HepG2 (cell line): ENCODE measurements at regions not wholly inside any gene's neighbourhood (a gene's known extent, or its start where the extent isn't known, plus 50 kb on each side); places are given as distances from the start of the nearest gene placed in this dataset.

Experiments
- ATF5 ChIP-seq: sonication (generic); formaldehyde crosslinking; IDR thresholded peaks from 2 replicates; pipeline ENCODE4 v1.4.0; 2020; ENCODE audit warnings: mild to moderate bottlenecking, low read depth, missing genetic modification reagents
- ATRX ChIP-seq: sonication (generic); formaldehyde crosslinking; IDR thresholded peaks from 2 replicates; pipeline ENCODE4 v1.4.0; 2020; ENCODE audit warnings: missing genetic modification reagents, borderline replicate concordance
- BHLHE40 ChIP-seq: IDR thresholded peaks from 2 replicates; pipeline ENCODE4 v1.6.1; 2011; ENCODE audit warnings: low read length, improper control_type of control experiment
- FOXK1 ChIP-seq: sonication (generic); formaldehyde crosslinking; IDR thresholded peaks from 2 replicates; pipeline ENCODE4 v1.4.0; 2020; ENCODE audit warnings: low read depth, missing genetic modification reagents, borderline replicate concordance
- FOXP4 ChIP-seq: sonication (generic); formaldehyde crosslinking; IDR thresholded peaks from 2 replicates; pipeline ENCODE4 v1.4.0; 2020; ENCODE audit warnings: missing genetic modification reagents
- KDM3A ChIP-seq: IDR thresholded peaks from 2 replicates; pipeline ENCODE4 v1.6.1; 2018; ENCODE audit warnings: low read depth, missing compliant biosample characterization
- MAX ChIP-seq: IDR thresholded peaks from 2 replicates; pipeline ENCODE4 v1.6.1; 2012; ENCODE audit warnings: inconsistent platforms
- RELA ChIP-seq: sonication (generic); formaldehyde crosslinking; IDR thresholded peaks from 2 replicates; pipeline ENCODE4 v1.4.0; 2020; ENCODE audit warnings: missing genetic modification reagents
- SETDB1 ChIP-seq: sonication (generic); formaldehyde crosslinking; IDR thresholded peaks from 2 replicates; pipeline ENCODE4 v1.5.1; 2020; ENCODE audit warnings: missing genetic modification reagents, mild to moderate bottlenecking, borderline replicate concordance
- ZNF609 ChIP-seq: sonication (generic); formaldehyde crosslinking; IDR thresholded peaks from 2 replicates; pipeline ENCODE4 v1.4.0; 2020; ENCODE audit warnings: mild to moderate bottlenecking, missing genetic modification reagents, borderline replicate concordance
- ZNF800 ChIP-seq: sonication (generic); formaldehyde crosslinking; IDR thresholded peaks from 2 replicates; pipeline ENCODE4 v1.4.0; 2020; ENCODE audit warnings: missing genetic modification reagents
- ZSCAN30 ChIP-seq: sonication (generic); formaldehyde crosslinking; IDR thresholded peaks from 2 replicates; pipeline ENCODE4 v1.5.0; 2020; ENCODE audit warnings: mild to moderate bottlenecking, missing genetic modification reagents
- ZSCAN9 ChIP-seq: IDR thresholded peaks from 2 replicates; pipeline ENCODE4 v1.6.1; 2016; ENCODE audit warnings: borderline replicate concordance

- TF ChIP-seq ZNF609 (no peak), ATF5 (CRISPR knock-in tag) (no peak), BHLHE40 (no peak), MAX (no peak), KDM3A (CRISPR knock-in tag) (no peak), FOXK1 (CRISPR knock-in tag) (no peak), SETDB1 (CRISPR knock-in tag) (no peak), FOXP4 (CRISPR knock-in tag) (no peak), ZSCAN30 (CRISPR knock-in tag) (no peak), RELA (no peak), ZNF800 (CRISPR knock-in tag) (no peak), ATRX (no peak), ZSCAN9 (CRISPR knock-in tag) (no peak)
Observed at GRCh38 chr6:92589996-92590395, 829.4 kb downstream of the EPHA7 start (continued).
